GM10248 (cell line): ENCODE measurements at regions not wholly inside any gene's neighbourhood (a gene's known extent, or its start where the extent isn't known, plus 50 kb on each side); places are given as distances from the start of the nearest gene placed in this dataset.

Experiments
- CTCF ChIA-PET: fragments of 300-600 bp; sonication (Branson Sonifier 250); formaldehyde crosslinking; extraction: SDS; loops from one replicate; lab custom pipeline; 2021; ENCODE audit warnings: antibody characterized with exemption; lab: Yijun Ruan, JAX
- POLR2A ChIA-PET: fragments of 350-650 bp; sonication (Branson Sonifier 250); formaldehyde crosslinking; extraction: SDS; loops from one replicate; lab custom pipeline; 2020; ENCODE audit warnings: antibody characterized with exemption; lab: Yijun Ruan, JAX
- DNase-seq: peaks from one replicate; pipeline ENCODE4 v3.0.0; 2012; ENCODE audit errors: extremely low spot score
- CTCF ChIP-seq: IDR thresholded peaks from 2 replicates; pipeline ENCODE4 v1.5.1; 2012; ENCODE audit warnings: mild to moderate bottlenecking, low read depth; ENCODE audit errors: extremely low read depth, missing control alignments, control extremely low read depth

- ChIA-PET POLR2A (no interaction called here), CTCF (no interaction called here)
- DNase-seq, result no peak
- no peak for TF ChIP-seq CTCF
These were observed 254.9 kb upstream of the NPY start for GRCh38 chr7:24029068-24029467.

- CTCF ChIA-PET, result no interaction called here
- POLR2A ChIA-PET, result no interaction called here
- no peak for DNase-seq
- no peak for TF ChIP-seq CTCF
These were observed 249.7 kb upstream of the NPY start for GRCh38 chr7:24034251-24034650.

- DNase-seq, result no peak
- POLR2A ChIA-PET, result no interaction called here
- no peak for TF ChIP-seq CTCF
- CTCF ChIA-PET, result interaction anchor here (1.4 kb wide), 1 partner anchor 19 kb away, joined by 4 read pairs; no protein-coding TSS in a partner anchor
These were observed 248.5 kb upstream of the NPY start for GRCh38 chr7:24035366-24036032.

- ChIA-PET CTCF (interaction anchor here (1.4 kb wide), 1 partner anchor 19 kb away, joined by 4 read pairs; no protein-coding TSS in a partner anchor), POLR2A (no interaction called here)
- DNase-seq, result no peak
- no peak for TF ChIP-seq CTCF
These were observed 248.0 kb upstream of the NPY start for GRCh38 chr7:24036033-24036412.

- CTCF ChIA-PET, result no interaction called here
- POLR2A ChIA-PET, result no interaction called here
- no peak for DNase-seq
- TF ChIP-seq CTCF, result no peak
These were observed 245.0 kb upstream of the NPY start for GRCh38 chr7:24038993-24039392.

- POLR2A ChIA-PET, result no interaction called here
- DNase-seq, result no peak
- TF ChIP-seq CTCF, result no peak
- CTCF ChIA-PET, result interaction anchor here (0.9 kb wide), 1 partner anchor 38 kb away, joined by 3 read pairs; no protein-coding TSS in a partner anchor
These were observed 243.9 kb upstream of the NPY start for GRCh38 chr7:24039991-24040624.
